Occipital lobe (tissue), 1 donor: ENCODE measurements at regions not wholly inside any gene's neighbourhood (a gene's known extent, or its start where the extent isn't known, plus 50 kb on each side); places are given as distances from the start of the nearest gene placed in this dataset.
"Not testable (repeated sequence)": the region's sequence is repeated elsewhere in the genome, so short reads cannot be mapped to it uniquely, and the experiment has no call there.

Experiments
- DNase-seq: peaks from one replicate; lab custom pipeline; 2025; lab: John Stamatoyannopoulos, UW

- no peak for DNase-seq
Observed at GRCh38 chr10:9811601-9812000, 1206.1 kb upstream of the CELF2 start.

DNA sequence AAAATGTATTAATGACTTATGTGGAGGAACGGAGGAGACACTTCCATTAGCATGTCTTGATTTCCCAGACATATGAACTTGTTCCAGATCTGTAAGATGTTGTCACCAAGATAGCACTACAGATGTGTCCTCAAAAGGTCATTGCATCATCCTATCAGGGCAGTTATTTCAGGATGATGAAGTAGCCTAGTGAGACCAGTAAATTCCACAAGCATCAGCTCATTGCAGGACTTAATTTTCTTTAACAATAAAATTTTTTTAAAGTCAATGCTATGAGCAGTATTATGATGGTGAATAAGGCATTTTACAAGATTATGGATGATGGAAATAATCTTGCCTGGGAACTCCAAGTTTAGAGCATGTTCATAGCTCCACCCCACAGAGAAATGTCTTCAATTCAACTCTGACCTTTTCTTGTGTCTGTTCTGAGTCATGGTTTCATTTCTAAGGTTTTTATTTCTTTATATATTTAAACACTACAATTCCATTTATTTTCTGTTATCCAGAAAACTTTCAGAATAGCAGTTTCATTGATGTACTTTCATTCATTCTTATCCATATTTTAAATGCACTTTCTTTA lies 1203.3 kb upstream of the CELF2 start:
- no peak for DNase-seq

DNA sequence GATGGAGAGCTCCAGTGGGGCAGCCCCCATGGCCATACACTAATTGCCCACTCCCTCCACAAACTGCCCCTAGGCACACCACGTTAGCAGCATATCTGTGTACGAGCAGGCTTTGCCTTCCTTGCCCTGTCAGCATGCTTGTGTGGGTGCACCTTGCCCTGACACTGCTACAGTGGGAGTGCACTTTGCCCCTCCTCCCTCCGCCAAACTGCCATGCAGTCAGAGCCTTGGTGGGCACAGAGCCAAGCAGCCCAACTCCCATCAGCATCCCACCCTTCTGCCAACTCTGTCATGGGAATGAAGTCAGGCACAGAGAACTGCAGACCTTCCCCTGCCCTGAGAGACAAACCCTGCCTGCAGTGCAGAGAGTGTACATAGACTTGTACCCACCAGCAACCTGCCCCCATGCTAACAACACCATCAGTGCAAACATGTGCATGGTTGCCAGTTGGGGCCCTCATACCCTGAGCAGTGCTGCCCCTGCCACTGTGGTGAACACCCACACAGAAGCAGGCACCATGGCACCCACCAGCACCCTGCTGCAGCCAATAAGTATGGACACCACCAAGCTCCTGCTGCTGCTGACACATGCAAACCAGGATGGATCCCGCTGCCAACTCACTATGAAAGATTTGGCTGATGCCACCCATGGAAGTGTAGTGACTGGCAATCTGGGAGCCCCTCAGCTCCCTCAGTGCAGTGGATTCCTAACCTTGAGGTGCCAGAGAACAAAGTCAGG lies 1197.7 kb upstream of the CELF2 start:
- DNase-seq = no peak

GRCh38 chr10:9823268-9823930 lies 1194.3 kb upstream of the CELF2 start:
- no peak for DNase-seq

DNA sequence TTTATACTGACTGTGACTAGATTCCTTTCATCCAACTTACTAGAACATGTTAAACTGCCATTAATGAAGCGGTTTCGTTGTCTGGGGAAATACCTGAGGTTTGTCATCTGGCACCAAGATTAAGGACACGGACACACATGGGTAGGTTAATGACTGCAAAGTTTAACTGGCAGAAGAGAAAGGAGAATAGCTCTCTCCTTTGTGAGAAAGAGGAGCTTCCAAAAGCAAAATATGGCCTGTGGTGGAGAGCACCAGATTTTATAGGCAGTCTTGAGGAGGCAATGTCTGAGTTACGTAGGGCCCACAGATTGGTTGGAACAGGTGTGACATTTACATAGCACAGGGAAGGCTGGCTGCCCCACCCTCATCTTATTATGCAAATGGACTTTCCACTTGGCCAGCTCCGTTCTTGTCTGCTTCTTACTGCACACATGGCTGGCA lies 1193.0 kb upstream of the CELF2 start:
- no peak for DNase-seq

- no peak for DNase-seq
Observed at GRCh38 chr10:9825491-9826018, 1192.1 kb upstream of the CELF2 start.

- no peak for DNase-seq
Observed at GRCh38 chr10:9828110-9828509, 1189.6 kb upstream of the CELF2 start.

GRCh38 chr10:9833942-9834341 lies 1183.7 kb upstream of the CELF2 start:
- no peak for DNase-seq

DNA sequence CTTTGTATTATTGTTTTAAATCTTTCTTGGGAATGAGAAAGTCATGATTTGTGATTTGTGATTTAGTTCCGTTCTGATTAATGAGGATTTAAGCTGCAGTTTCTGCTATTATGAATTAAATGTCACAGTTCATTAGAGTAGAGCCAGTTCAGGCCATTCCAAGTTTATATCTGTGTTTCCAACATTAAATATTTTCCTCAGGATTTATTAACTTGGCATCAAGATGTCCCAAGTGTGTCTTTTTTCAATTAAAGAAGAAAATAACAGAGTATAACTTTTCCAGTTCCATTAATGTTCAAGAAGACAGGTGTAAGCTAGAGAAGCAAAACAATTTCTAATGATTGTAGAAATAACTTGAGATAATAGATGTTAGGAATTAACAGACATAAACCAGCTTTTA lies 1183.2 kb upstream of the CELF2 start:
- DNase-seq = no peak

GRCh38 chr10:9845075-9845474 lies 1172.6 kb upstream of the CELF2 start:
- DNase-seq = no peak

GRCh38 chr10:9848278-9848677 lies 1169.4 kb upstream of the CELF2 start:
- DNase-seq = no peak

DNA sequence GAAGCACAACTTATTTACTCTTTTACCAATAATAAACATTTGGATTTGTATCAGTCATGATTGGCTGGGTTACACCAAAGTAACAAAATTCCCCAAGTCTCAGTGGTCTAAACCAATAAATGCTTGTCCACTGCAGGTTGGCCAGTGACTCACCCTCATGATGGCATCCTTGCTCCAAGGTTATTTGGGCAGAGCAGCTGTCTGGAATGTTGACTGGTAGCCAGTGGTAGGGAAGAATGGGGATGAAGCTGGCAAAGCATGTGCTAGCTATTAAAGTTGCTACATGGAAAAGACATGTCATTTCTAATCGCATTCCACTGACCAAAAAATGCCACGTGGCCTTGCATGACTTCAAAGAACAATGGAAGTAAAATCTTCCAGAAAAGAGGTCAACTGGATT lies 1168.7 kb upstream of the CELF2 start:
- no peak for DNase-seq

DNA sequence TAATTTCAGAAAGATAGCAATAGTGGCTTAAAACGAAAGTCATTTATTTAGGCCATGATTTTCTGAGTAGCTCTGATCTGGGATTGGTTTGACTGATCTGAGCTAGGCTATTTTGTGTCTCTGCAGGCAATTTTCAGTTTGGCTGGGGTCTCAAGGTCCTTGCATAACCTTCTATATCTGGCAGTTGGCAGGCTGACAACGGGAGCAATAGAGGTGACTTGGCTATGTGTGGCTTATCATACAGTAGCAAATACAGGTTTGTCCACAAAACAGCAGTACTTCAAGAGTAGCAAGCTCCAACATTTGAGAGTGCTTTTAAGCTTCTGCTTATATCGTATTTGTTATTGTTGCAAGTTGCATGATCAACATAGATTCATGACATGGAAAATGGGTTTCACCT lies 1167.3 kb upstream of the CELF2 start:
- no peak for DNase-seq

- DNase-seq = no peak
Observed at GRCh38 chr10:9851808-9852207, 1165.9 kb upstream of the CELF2 start.

GRCh38 chr10:9853405-9854355 lies 1164.0 kb upstream of the CELF2 start:
- DNase-seq = no peak

DNA sequence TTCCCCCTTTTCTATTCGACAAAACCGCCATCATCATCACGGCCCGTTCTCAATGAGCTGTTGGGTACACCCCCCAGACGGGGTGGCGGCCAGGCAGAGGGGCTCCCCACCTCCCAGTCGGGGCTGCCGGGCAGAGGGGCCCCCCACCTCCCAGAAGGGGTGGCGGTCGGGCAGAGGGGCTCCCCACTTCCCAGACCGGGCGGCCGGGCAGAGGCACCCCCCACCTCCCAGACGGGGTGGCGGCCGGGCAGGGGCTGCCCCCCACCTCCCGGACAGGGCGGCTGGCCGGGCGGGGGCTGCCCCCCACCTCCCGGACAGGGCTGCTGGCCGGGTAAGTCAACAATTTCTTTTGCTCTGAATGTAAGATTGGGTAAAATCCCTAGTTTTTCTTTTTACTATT lies 1162.2 kb upstream of the CELF2 start:
- not testable (repeated sequence) for DNase-seq

GRCh38 chr10:9858816-9859215 lies 1158.9 kb upstream of the CELF2 start:
- no peak for DNase-seq

GRCh38 chr10:9860045-9860444 lies 1157.6 kb upstream of the CELF2 start:
- no peak for DNase-seq

DNA sequence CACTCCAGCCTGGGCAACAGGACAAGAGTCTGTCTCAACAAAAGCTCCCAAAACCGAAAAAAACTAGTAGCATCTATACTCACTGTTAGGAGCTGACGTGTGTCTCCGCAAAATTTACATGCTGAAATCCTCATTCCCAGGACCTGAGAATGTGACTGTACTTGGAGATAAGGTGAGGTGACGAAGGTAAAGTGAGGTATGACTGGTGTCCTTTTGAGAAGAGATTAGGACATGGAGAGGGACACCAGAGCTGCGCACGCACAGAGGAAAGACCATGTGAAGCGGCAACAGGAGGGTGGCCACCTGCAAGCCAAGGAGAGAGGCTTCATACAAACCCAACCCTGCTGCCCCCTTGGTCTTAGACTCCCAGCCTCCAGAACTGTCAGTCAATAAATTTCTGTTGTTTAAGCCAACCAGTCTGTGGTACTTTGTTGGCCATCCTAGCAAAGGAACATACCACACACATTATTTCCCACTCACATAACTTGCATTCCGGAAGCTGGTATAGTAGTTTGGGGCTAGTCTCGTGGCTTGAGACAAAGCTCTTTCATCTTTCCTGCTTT lies 1154.0 kb upstream of the CELF2 start:
- no peak for DNase-seq

DNA sequence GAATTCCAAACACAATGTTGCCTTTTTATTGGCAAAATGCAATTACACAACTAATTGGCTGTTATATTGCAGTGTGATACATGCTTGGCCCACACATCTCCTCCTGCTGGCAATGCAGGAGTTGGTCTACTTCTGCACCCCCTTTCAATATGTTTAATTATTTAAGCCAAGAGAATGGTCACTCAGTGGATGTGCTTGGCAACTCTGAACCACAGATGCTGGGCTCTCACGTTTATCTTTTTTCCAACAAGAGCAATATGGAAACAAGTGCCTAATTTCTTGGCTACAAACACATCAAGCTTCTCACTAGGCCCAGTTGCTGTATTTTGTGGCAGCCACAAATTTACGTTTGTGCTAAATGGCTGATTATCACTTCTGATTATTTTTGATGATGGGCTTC lies 1149.2 kb upstream of the CELF2 start:
- DNase-seq = no peak

- no peak for DNase-seq
Observed at GRCh38 chr10:9869205-9869604, 1148.5 kb upstream of the CELF2 start.
